Brain microvascular endothelial cell (primary cell): ENCODE measurements at regions not wholly inside any gene's neighbourhood (a gene's known extent, or its start where the extent isn't known, plus 50 kb on each side); places are given as distances from the start of the nearest gene placed in this dataset.

Experiments used
- DNase-seq: peaks from one replicate; pipeline ENCODE4 v3.0.0-alpha.2; 2020
- H3K27ac ChIP-seq: fragments of 250-450 bp; sonication (Bioruptor Pico); 2 replicates; pipeline ENCODE4 v1.5.1; 2020; ENCODE audit warnings: mild to moderate bottlenecking, moderate library complexity
- H3K27me3 ChIP-seq: fragments of 250-450 bp; sonication (Bioruptor Pico); replicated peaks from 2 replicates; pipeline ENCODE4 v1.5.1; 2020; ENCODE audit warnings: mild to moderate bottlenecking
- H3K36me3 ChIP-seq: fragments of 250-450 bp; sonication (Bioruptor Pico); replicated peaks from 2 replicates; pipeline ENCODE4 v1.5.1; 2020; ENCODE audit warnings: mild to moderate bottlenecking
- H3K4me3 ChIP-seq: 2 replicates; pipeline ENCODE4 v1.5.1; 2011; ENCODE audit warnings: low read depth, mild to moderate bottlenecking, control low read depth, low read length, moderate library complexity
- in situ Hi-C: cut with HindIII; loops from 2 replicates; pipeline ENCODE4 v1.10.0; 2017; ENCODE audit warnings: low sequenced_read_pairs, low pct_ligation_motif_present
- TF ChIP-seq, protein P1 (sequence below): IDR thresholded peaks from 2 replicates; pipeline ENCODE4 v1.5.1; 2011; ENCODE audit warnings: low read depth, mild to moderate bottlenecking, moderate library complexity, low read length, control low read depth, inconsistent platforms; ENCODE audit errors: missing control alignments

GRCh38 chr21:39103689-39104088, 79.6 kb downstream of the PSMG1 start:
- Histone ChIP-seq H3K27ac (no peak overlapping the region), H3K27me3 (no peaks in the 10 kb centered on the region), H3K36me3 (no peaks in the 10 kb centered on the region), H3K4me3 (no peak overlapping the region)
- in situ Hi-C loops = no loop called here
- no peak for DNase-seq
- TF ChIP-seq, protein P1, sequence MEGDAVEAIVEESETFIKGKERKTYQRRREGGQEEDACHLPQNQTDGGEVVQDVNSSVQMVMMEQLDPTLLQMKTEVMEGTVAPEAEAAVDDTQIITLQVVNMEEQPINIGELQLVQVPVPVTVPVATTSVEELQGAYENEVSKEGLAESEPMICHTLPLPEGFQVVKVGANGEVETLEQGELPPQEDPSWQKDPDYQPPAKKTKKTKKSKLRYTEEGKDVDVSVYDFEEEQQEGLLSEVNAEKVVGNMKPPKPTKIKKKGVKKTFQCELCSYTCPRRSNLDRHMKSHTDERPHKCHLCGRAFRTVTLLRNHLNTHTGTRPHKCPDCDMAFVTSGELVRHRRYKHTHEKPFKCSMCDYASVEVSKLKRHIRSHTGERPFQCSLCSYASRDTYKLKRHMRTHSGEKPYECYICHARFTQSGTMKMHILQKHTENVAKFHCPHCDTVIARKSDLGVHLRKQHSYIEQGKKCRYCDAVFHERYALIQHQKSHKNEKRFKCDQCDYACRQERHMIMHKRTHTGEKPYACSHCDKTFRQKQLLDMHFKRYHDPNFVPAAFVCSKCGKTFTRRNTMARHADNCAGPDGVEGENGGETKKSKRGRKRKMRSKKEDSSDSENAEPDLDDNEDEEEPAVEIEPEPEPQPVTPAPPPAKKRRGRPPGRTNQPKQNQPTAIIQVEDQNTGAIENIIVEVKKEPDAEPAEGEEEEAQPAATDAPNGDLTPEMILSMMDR = no peak

- Histone ChIP-seq H3K36me3 (no peaks in the 10 kb centered on the region), H3K27ac (no peak overlapping the region), H3K27me3 (no peaks in the 10 kb centered on the region), H3K4me3 (no peak overlapping the region)
- no peak for DNase-seq
- TF ChIP-seq, protein P1 = no peak
- in situ Hi-C loops = no loop called here
Observed at GRCh38 chr21:39099859-39100258, 83.4 kb downstream of the PSMG1 start.

GRCh38 chr21:39098696-39099200, 84.5 kb downstream of the PSMG1 start:
- Histone ChIP-seq H3K36me3 (no peaks in the 10 kb centered on the region), H3K27me3 (no peaks in the 10 kb centered on the region), H3K27ac (no peak overlapping the region), H3K4me3 (no peak overlapping the region)
- DNase-seq = no peak
- TF ChIP-seq, protein P1 = no peak
- in situ Hi-C loops = no loop called here

DNA sequence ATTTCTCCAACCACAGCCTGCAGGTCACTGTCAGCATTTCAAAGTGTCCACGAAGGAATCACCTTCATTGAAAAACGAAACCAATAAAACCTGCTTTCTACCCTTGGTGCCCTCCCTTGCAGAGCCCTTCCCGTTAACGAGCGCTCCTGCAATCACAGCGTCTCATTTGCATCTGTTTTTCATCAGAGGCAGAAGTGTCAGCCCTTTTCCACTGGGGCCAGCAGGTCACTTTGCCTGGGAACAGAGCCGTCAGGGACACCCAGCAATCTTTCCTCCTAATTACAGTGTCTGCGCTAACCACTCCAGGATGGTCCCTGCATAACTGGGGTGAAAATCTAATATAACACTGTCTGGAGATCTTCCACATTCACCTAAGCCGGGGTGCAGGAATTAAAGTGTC, 85.3 kb downstream of the PSMG1 start:
- H3K36me3 ChIP-seq = no peaks in the 10 kb centered on the region
- no peak for DNase-seq
- in situ Hi-C loops = no loop called here
- no peak overlapping the region for H3K4me3 ChIP-seq
- TF ChIP-seq, protein P1 = no peak
- no peak overlapping the region for H3K27ac ChIP-seq
- H3K27me3 ChIP-seq = no peaks in the 10 kb centered on the region

DNA sequence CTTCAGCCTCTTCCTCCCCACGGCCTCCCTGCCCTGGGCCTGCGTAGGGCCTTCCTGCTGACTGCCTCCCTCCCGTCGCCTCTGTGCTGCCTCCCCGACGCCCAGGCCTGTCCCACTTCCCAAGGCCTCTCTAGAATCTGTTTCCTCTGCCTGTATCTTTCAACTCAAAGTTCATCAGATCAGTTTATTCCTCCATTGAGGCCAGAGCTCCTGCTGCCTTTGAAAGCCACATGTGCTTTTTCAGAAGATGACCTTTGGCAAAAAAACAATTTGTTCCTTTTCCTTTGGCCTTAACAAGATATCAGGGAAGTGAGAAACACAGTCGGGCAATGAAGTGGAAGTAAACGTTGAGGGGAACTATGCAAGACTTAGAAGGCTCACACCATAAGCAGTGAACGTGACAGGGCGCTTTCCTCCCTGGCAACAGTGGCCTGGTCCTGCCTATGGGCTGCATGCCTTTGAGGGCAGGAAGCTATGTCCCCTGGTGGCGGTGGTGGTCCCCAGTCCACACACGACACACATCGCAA, 85.9 kb downstream of the PSMG1 start:
- no peak for DNase-seq
- H3K36me3 ChIP-seq = no peaks in the 10 kb centered on the region
- TF ChIP-seq, protein P1 = no peak
- H3K27ac ChIP-seq = no peak overlapping the region
- no peak overlapping the region for H3K4me3 ChIP-seq
- H3K27me3 ChIP-seq = no peaks in the 10 kb centered on the region
- in situ Hi-C loops = no loop called here

GRCh38 chr21:39096754-39097153, 86.5 kb downstream of the PSMG1 start:
- H3K4me3 ChIP-seq = no peak overlapping the region
- H3K27me3 ChIP-seq = no peaks in the 10 kb centered on the region
- no peaks in the 10 kb centered on the region for H3K36me3 ChIP-seq
- in situ Hi-C loops = no loop called here
- TF ChIP-seq, protein P1 = peak; percentile 32
- no peak for DNase-seq
- H3K27ac ChIP-seq = no peak overlapping the region
